Ishikawa (cell line): ENCODE measurements at regions not wholly inside any gene's neighbourhood (a gene's known extent, or its start where the extent isn't known, plus 50 kb on each side); places are given as distances from the start of the nearest gene placed in this dataset.

Source experiments
- CEBPB ChIP-seq: IDR thresholded peaks from 2 replicates; pipeline ENCODE4 v1.6.1; 2012
- CREB1 ChIP-seq: IDR thresholded peaks from 2 replicates; pipeline ENCODE4 v1.6.1; 2012; ENCODE audit warnings: low read depth
- EGR1 ChIP-seq: IDR thresholded peaks from 2 replicates; pipeline ENCODE4 v1.6.1; 2012
- EP300 ChIP-seq: IDR thresholded peaks from 2 replicates; pipeline ENCODE4 v1.6.1; 2012; ENCODE audit warnings: borderline replicate concordance
- FOXM1 ChIP-seq: IDR thresholded peaks from 2 replicates; pipeline ENCODE4 v1.6.1; 2012; ENCODE audit warnings: low read depth, borderline replicate concordance
- MAX ChIP-seq: IDR thresholded peaks from 2 replicates; pipeline ENCODE4 v1.6.1; 2012
- NFIC ChIP-seq: IDR thresholded peaks from 2 replicates; pipeline ENCODE4 v1.6.1; 2012
- RAD21 ChIP-seq: IDR thresholded peaks from 2 replicates; pipeline ENCODE4 v1.6.1; 2012; ENCODE audit warnings: low read depth
- TAF1 ChIP-seq: IDR thresholded peaks from 2 replicates; pipeline ENCODE4 v1.6.1; 2012; ENCODE audit warnings: low read depth, mild to moderate bottlenecking
- TCF12 ChIP-seq: IDR thresholded peaks from 2 replicates; pipeline ENCODE4 v1.6.1; 2012; ENCODE audit warnings: low read depth
- TEAD4 ChIP-seq: IDR thresholded peaks from 2 replicates; pipeline ENCODE4 v1.6.1; 2012
- USF1 ChIP-seq: IDR thresholded peaks from 2 replicates; pipeline ENCODE4 v1.6.1; 2012
- YY1 ChIP-seq: IDR thresholded peaks from 2 replicates; pipeline ENCODE4 v1.6.1; 2012; ENCODE audit warnings: low read depth
- ZBTB7A ChIP-seq: IDR thresholded peaks from 2 replicates; pipeline ENCODE4 v1.6.1; 2012; ENCODE audit warnings: low read depth
- TF ChIP-seq, protein P1 (sequence below): IDR thresholded peaks from 2 replicates; pipeline ENCODE4 v1.6.1; 2012; ENCODE audit warnings: low read depth, mild to moderate bottlenecking

DNA sequence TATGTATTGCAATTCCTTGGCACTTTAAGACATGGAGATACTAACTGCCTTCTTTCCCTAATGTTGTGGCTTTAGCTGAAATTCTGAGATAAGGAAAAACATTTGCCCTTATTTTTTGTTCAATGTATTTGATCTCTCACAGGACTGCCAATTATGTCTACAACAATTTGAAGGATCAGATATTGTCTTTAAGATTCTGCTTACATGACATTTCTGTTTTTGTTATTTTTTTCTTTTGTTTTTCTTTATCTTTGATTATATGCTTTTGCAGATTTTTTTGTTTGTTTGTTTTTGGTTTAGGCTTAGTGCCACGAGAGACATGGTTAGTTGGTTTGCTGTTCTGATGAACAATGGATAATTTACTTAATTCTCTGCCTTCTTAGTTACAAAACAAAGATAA is 303.3 kb downstream of the TECRL start:
- TF ChIP-seq MAX (no peak), YY1 (no peak), TCF12 (no peak), EGR1 (no peak), EP300 (no peak), CREB1 (no peak), USF1 (no peak), TEAD4 (no peak), NFIC (no peak), RAD21 (no peak)

DNA sequence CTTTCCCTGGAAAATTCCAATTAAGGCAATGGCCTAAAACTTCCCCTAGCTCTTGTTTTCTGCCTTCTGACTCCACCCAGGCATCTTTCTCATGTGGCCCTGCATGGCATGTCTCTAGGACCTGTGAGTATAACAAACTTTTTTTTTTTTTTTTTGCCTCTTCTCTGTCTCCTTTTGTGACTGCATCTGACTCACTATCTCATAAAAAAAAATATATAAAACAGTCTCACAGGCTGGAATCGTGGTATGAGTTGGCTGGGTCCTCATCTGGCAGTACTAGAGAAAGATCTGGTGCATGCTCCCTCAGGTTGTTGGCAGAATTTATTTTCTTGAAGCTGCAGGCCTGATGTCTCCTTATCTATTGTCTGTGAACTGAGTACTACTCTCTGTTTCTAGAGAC is 313.9 kb downstream of the TECRL start:
- TF ChIP-seq TCF12 (no peak), RAD21 (no peak), NFIC (no peak), YY1 (no peak), CREB1 (no peak), ZBTB7A (no peak), EP300 (no peak)
- TF ChIP-seq, protein P1, sequence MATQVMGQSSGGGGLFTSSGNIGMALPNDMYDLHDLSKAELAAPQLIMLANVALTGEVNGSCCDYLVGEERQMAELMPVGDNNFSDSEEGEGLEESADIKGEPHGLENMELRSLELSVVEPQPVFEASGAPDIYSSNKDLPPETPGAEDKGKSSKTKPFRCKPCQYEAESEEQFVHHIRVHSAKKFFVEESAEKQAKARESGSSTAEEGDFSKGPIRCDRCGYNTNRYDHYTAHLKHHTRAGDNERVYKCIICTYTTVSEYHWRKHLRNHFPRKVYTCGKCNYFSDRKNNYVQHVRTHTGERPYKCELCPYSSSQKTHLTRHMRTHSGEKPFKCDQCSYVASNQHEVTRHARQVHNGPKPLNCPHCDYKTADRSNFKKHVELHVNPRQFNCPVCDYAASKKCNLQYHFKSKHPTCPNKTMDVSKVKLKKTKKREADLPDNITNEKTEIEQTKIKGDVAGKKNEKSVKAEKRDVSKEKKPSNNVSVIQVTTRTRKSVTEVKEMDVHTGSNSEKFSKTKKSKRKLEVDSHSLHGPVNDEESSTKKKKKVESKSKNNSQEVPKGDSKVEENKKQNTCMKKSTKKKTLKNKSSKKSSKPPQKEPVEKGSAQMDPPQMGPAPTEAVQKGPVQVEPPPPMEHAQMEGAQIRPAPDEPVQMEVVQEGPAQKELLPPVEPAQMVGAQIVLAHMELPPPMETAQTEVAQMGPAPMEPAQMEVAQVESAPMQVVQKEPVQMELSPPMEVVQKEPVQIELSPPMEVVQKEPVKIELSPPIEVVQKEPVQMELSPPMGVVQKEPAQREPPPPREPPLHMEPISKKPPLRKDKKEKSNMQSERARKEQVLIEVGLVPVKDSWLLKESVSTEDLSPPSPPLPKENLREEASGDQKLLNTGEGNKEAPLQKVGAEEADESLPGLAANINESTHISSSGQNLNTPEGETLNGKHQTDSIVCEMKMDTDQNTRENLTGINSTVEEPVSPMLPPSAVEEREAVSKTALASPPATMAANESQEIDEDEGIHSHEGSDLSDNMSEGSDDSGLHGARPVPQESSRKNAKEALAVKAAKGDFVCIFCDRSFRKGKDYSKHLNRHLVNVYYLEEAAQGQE: no peak

- TF ChIP-seq TEAD4: no peak
- TF ChIP-seq, protein P1: no peak
- no peak for TF ChIP-seq RAD21
- no peak for TF ChIP-seq CEBPB
- no peak for TF ChIP-seq CREB1
- no peak for TF ChIP-seq YY1
- no peak for TF ChIP-seq NFIC
- TF ChIP-seq MAX: no peak
- no peak for TF ChIP-seq EGR1
- no peak for TF ChIP-seq EP300
Measured at GRCh38 chr4:64079316-64079715, 329.9 kb downstream of the TECRL start.

GRCh38 chr4:64068096-64068495 is 341.2 kb downstream of the TECRL start:
- no peak for TF ChIP-seq ZBTB7A
- TF ChIP-seq TCF12: no peak
- no peak for TF ChIP-seq CEBPB
- TF ChIP-seq USF1: no peak
- no peak for TF ChIP-seq TAF1
- TF ChIP-seq MAX: no peak
- TF ChIP-seq, protein P1: no peak
- TF ChIP-seq YY1: no peak
- no peak for TF ChIP-seq TEAD4
- no peak for TF ChIP-seq NFIC
- TF ChIP-seq FOXM1: no peak
- no peak for TF ChIP-seq EGR1
- no peak for TF ChIP-seq EP300
- no peak for TF ChIP-seq CREB1
- TF ChIP-seq RAD21: no peak

DNA sequence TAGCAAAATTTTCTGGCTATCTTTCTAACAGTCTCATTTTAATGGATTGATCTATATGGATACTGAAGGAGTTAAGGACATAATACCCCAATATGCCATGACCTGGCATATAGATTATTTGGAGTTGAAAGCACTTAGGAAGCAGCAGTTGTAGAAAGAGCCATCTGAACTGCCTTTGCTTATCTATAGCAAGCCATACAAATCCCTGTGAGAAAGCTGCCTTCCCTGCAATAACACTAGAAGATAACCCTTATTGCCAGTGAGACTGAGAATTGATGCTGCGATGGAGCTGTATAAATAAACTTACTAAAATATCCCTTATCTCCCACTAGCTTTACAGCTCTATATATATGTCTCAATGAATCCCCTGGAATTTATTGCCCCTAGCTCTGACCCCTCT is 346.3 kb downstream of the TECRL start:
- TF ChIP-seq TAF1: no peak
- TF ChIP-seq, protein P1: no peak
- no peak for TF ChIP-seq CREB1
- TF ChIP-seq TEAD4: no peak
- TF ChIP-seq EGR1: no peak
- no peak for TF ChIP-seq CEBPB
- TF ChIP-seq YY1: no peak
- TF ChIP-seq FOXM1: no peak
- no peak for TF ChIP-seq EP300
- TF ChIP-seq USF1: no peak
- TF ChIP-seq RAD21: no peak
- TF ChIP-seq NFIC: no peak
- no peak for TF ChIP-seq TCF12
- no peak for TF ChIP-seq ZBTB7A
- no peak for TF ChIP-seq MAX
